Vagina (tissue), 2 donors: ENCODE measurements at regions not wholly inside any gene's neighbourhood (a gene's known extent, or its start where the extent isn't known, plus 50 kb on each side); places are given as distances from the start of the nearest gene placed in this dataset.

ENCODE experiments used
- POLR2A ChIP-seq, 2 donors: fragments of 450-650 bp; IDR thresholded peaks; one replicate each; pipeline ENCODE4 v1.6.1; 2017; ENCODE audit warnings: antibody characterized with exemption in 2 of 2, mild to moderate bottlenecking in 2 of 2, moderate library complexity in 2 of 2
- TF ChIP-seq, protein P1 (sequence below), 3 experiments: fragments of 450-650 bp in 2 of 3; fragments of 200-600 bp in 1 of 3; sonication (generic) in 1 of 3; IDR thresholded peaks; one replicate each; pipeline ENCODE4 v1.5.1; 2017 to 2019; ENCODE audit warnings: antibody characterized with exemption in 3 of 3, mild to moderate bottlenecking in 2 of 3, moderate library complexity in 2 of 3

DNA sequence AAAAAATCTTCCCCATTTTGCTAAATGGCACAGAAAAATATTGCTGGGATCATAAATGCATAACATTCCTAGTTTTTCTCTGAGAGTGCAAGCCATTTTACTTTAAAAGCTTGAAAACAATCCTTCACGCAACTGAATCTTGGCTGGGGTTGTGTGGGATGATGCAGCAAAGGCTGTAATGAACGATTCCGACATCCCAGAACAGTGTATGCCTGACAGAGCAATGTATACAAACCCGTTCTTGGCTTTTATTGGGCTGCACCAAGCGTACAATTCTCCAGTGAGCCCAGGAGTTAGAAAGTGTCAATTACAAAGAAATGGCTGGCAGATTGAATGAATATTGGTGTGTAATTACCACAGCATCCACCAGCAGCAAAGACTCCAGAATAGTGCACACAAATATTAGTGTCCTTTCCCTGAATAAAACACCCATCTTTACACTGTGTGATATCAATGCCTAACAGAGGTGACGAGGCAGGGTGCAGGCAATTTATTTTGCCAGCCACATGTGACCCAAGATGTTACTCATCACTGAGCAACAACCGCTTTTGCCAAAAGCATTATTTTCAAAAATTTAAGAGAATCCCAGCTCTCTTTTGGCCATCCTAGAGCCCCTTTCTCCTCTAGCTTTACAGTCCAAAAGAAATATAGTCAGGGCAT, 578.6 kb upstream of the CHAC2 start:
- TF ChIP-seq, protein P1, sequence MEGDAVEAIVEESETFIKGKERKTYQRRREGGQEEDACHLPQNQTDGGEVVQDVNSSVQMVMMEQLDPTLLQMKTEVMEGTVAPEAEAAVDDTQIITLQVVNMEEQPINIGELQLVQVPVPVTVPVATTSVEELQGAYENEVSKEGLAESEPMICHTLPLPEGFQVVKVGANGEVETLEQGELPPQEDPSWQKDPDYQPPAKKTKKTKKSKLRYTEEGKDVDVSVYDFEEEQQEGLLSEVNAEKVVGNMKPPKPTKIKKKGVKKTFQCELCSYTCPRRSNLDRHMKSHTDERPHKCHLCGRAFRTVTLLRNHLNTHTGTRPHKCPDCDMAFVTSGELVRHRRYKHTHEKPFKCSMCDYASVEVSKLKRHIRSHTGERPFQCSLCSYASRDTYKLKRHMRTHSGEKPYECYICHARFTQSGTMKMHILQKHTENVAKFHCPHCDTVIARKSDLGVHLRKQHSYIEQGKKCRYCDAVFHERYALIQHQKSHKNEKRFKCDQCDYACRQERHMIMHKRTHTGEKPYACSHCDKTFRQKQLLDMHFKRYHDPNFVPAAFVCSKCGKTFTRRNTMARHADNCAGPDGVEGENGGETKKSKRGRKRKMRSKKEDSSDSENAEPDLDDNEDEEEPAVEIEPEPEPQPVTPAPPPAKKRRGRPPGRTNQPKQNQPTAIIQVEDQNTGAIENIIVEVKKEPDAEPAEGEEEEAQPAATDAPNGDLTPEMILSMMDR (IDR thresholded peaks at IDR 0.05) = no peak
- TF ChIP-seq POLR2A (IDR thresholded peaks at IDR 0.05) = no peak
